Heart left ventricle (tissue), 13 donors: ENCODE measurements at regions not wholly inside any gene's neighbourhood (a gene's known extent, or its start where the extent isn't known, plus 50 kb on each side); places are given as distances from the start of the nearest gene placed in this dataset.

Experiments
- POLR2A ChIP-seq, 2 donors: fragments of 450-650 bp; IDR thresholded peaks; one replicate each; pipeline ENCODE4 v1.6.1; 2017; ENCODE audit warnings: antibody characterized with exemption in 2 of 2, mild to moderate bottlenecking in 2 of 2, moderate library complexity in 2 of 2
- TF ChIP-seq, protein P1 (sequence below), 12 donors: fragments of 200-600 bp; sonication (generic) in 4 of 12; IDR thresholded peaks; one replicate each; pipeline versions ENCODE4 v1.5.0 to v1.8.0; 2018 to 2022; ENCODE audit warnings: antibody characterized with exemption in 12 of 12, mild to moderate bottlenecking in 5 of 12
- donor health status: ischemic (EF 13 %, LVEDD 7.1; RV severe dilation, severe dysfunction).
- donor health status: DM: no; HTN: yes; CAD: no.
- donor health status: DM: no; HTN: no; CAD: no.
- donor health status: ischemic (EF 25% LVEDD 6.9; RV normal size, moderate dysfunction).
- donor health status: ischemic (EF 25% LVEDD 5.7; RV mildly dilated, moderate dysfunction).
- donor health status: ischemic (EF 35%, LVEDD 5.7; RV mildly dilated, moderate dysfunction).
- donor health status: nonischemic (EF 11% LVEDD 7.7; RV severe dilation, severe dysfunction).
- donor health status: DM: yes; HTN: yes; CAD: no.
- donor health status: PGD.
- donor health status: ischemic (EF 29% LVEDD 5.4; RV normal size, mild dysfunction).
- donor health status: nonischemic (EF 23%, LVEDD 6.1; RV moderate dilation, normal function).

DNA sequence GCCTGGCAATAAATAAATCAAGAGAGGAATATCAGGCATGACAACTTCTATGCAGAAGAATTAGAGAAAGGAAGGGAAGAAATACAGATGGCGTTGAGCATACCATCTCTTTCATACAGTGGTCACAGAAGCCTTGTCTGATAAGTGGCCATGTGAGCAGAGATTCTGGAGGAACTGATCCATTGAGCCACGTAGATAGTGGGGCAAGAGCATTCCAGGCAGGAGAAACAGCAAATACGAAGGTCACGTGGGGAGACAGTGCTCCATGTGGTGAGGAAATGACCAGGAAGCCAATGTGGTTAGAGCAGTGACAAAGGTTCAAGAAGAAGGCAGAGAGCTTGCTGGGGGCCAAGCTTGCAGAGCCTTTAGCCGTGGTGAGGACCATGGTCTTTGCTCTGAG lies 226.7 kb upstream of the NOCT start:
- TF ChIP-seq, protein P1, sequence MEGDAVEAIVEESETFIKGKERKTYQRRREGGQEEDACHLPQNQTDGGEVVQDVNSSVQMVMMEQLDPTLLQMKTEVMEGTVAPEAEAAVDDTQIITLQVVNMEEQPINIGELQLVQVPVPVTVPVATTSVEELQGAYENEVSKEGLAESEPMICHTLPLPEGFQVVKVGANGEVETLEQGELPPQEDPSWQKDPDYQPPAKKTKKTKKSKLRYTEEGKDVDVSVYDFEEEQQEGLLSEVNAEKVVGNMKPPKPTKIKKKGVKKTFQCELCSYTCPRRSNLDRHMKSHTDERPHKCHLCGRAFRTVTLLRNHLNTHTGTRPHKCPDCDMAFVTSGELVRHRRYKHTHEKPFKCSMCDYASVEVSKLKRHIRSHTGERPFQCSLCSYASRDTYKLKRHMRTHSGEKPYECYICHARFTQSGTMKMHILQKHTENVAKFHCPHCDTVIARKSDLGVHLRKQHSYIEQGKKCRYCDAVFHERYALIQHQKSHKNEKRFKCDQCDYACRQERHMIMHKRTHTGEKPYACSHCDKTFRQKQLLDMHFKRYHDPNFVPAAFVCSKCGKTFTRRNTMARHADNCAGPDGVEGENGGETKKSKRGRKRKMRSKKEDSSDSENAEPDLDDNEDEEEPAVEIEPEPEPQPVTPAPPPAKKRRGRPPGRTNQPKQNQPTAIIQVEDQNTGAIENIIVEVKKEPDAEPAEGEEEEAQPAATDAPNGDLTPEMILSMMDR (IDR thresholded peaks at IDR 0.05) = no peak
- TF ChIP-seq POLR2A (IDR thresholded peaks at IDR 0.05) = no peak
